KOPT-K1 (cell line): ENCODE measurements at regions not wholly inside any gene's neighbourhood (a gene's known extent, or its start where the extent isn't known, plus 50 kb on each side); places are given as distances from the start of the nearest gene placed in this dataset.
A peak's percentile ranks its signal among the peaks of the same experiment; 100 is the strongest.

ENCODE experiments used
- H3K27ac ChIP-seq: fragments of 200-600 bp; sonication (generic); 2 replicates; pipeline ENCODE4 v1.5.1; 2016; ENCODE audit warnings: antibody characterized with exemption, mild to moderate bottlenecking, low read depth, low read length; ENCODE audit not compliant: poor library complexity, severe bottlenecking
- H3K36me3 ChIP-seq: fragments of 200-600 bp; sonication (generic); 2 replicates; pipeline ENCODE4 v1.5.1; 2017; ENCODE audit warnings: antibody characterized with exemption, mild to moderate bottlenecking, low read length, moderate library complexity; ENCODE audit not compliant: insufficient read depth
- H3K9me3 ChIP-seq: fragments of 200-600 bp; sonication (generic); 2 replicates; pipeline ENCODE4 v1.5.1; 2017; ENCODE audit warnings: antibody characterized with exemption, low read length, mild to moderate bottlenecking; ENCODE audit not compliant: insufficient read depth, poor library complexity, severe bottlenecking

DNA sequence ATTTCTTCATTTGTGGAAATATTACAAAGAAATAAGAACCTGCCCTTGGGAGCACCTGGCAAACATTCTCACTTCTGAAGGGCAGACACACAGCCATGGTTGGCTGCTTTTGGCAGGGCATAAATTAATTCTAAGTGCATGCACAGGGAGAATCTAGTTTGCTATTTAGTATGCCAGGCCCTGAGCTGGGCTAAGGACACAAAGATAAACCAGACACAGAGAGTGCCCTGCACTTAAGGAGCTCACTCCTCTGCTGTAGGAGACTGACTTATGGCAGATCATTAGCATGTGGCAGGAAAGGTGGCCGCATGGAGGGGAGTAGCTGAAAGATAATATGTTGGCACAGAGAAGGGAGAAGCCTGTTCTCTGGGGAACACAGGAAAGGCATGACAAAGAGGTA is 367.0 kb downstream of the LPIN1 start:
- Histone ChIP-seq H3K9me3 (no peaks in the 10 kb centered on the region), H3K27ac (no peak overlapping the region), H3K36me3 (no peaks in the 10 kb centered on the region)

DNA sequence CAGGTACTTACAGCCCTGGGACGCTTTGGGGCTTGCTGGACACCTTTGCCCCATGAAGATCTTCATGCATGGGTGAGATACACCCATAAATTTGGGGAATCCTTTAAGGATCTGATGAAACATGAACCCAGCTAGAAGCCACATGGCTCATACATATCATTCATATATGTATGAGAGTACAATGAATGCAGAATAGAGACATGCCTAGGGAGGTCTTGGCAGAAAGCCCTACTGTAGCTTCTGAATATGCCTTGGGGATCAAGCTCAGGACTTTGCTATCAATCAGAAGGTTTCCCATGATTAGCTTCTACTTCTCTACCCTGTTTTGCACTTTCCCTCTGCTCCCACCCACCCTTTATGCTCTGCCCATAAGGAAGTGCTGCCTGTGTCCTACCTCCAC is 368.4 kb downstream of the LPIN1 start:
- H3K36me3 ChIP-seq = no peaks in the 10 kb centered on the region
- H3K9me3 ChIP-seq = no peaks in the 10 kb centered on the region
- H3K27ac ChIP-seq = no peak overlapping the region

DNA sequence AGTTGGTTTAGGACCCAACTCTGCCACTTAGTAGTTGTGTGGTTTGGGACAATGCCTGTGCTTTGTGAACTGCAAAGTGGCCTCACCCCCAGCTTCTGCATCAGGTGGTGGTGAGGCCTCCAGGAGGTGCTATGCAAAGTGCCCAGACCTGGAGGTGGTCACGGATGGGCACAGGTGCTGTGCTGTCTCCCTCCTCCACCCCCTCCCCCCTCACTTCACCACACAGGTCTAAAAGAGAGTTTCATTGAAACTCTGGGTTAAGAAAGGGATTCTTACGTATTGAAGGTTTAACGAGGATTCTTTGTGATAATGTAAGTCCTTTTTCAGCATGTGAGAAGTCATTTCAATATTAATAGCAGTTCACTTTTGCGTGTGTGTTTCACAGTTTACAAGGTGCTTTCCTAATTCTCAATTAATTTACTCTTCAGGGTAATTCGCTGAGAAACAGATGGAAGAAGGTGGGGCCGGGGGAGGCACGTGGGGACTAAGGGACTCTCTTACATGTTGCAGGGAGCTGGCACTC is 369.9 kb downstream of the LPIN1 start:
- Histone ChIP-seq H3K9me3 (no peaks in the 10 kb centered on the region), H3K27ac (no peak overlapping the region), H3K36me3 (no peaks in the 10 kb centered on the region)

DNA sequence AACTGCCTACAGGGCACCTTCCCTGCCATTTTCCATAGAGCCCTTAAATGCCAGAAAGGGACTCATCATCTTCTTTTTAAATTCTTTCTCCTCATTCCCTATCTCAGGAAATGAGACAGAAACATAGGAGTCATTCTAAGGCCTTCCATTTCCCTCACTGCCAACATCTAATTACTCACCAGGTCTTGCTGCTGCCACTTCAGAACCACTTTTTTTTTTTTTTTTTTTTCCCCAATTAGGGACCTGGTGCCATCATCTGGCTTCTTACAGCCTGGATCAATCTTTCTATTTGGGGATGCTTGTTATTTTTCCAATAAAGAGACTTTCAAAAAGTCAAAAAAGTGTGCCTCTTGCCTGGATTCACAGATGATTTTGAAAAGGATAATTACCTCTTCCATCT is 373.4 kb downstream of the LPIN1 start:
- no peaks in the 10 kb centered on the region for H3K36me3 ChIP-seq
- no peak overlapping the region for H3K27ac ChIP-seq
- no peaks in the 10 kb centered on the region for H3K9me3 ChIP-seq

DNA sequence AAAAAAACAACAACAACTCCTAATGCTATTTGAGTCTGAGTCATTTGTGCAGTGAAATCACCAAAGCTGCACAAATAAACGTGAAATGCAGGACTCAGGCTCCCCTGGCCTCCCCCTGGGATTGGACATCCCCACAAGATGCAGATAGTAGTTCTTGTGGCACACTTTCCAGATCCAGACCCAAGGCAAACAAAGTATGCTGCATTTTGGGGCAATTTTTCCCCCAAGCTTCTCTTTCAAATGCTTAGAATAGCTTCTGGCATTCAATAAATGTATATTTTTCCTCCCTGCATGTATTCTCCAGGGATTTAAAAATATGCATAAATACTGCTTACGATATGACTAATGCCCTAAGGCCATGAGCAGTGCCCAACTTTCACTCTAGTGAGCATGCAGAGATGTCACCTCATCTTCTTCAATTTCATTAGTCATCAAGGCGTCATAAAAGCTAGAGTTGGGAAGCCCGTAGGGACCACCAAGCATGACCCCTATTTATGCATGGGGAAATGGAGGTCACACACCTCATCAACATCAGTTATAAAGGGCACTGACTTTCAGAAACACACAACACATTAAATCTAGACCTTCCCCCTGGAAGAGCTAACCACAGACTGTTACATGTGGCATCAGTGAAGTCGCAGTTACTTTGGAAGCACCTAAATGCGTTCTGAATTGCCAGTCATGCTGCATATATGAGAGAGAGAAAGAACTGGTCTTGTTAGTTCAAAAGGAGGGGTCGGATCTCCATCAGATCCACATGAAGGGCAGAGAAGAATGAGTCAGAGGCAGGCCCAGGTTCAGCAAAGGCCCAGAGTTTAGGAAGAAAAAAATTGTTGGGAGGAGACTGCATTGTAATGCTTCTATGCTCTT is 374.1 kb downstream of the LPIN1 start:
- no peaks in the 10 kb centered on the region for H3K9me3 ChIP-seq
- no peaks in the 10 kb centered on the region for H3K36me3 ChIP-seq
- H3K27ac ChIP-seq = no peak overlapping the region

DNA sequence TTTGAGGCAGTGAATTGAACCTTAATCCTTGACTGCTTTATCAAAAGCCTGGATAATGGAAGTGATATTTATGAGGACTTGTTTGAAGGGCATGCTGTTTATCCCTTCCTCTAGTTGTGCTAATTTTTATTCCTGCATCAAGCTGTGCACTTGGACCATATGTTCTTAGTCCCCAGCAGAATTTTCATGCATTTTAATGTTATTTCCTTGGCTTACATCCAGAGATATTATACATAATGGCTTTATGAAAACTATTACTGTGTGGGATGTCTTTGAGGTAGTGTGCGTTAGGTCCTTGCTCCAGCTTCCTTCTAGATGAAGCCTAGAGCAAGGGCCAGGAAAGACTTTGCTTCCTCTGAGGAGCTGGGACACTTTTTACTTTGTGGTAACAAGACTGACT is 378.4 kb downstream of the LPIN1 start:
- peaks cover 5% of the 10 kb centered on the region for H3K9me3 ChIP-seq
- no peak overlapping the region for H3K27ac ChIP-seq
- H3K36me3 ChIP-seq = no peaks in the 10 kb centered on the region

DNA sequence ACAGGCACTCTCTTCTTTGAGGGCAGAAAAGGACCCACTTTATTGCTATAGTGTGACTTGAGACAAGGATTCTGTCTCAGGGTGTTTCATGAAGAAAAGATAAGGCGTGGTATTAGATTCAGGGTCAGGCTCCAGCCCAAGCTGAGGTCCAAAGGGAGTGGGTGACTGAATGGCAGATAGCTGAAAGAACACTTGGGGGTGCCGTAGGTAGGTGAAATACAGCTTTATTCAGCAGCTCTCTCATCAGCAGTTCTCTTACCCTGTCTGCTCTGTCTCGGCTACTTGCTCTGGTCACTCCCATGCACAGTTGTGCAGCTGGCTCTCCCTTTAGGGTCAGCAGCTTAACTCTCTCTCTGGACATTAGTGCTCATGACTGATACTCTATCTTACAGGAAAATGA is 379.9 kb downstream of the LPIN1 start:
- Histone ChIP-seq H3K27ac (no peak overlapping the region), H3K36me3 (no peaks in the 10 kb centered on the region), H3K9me3 (peaks cover 5% of the 10 kb centered on the region)

DNA sequence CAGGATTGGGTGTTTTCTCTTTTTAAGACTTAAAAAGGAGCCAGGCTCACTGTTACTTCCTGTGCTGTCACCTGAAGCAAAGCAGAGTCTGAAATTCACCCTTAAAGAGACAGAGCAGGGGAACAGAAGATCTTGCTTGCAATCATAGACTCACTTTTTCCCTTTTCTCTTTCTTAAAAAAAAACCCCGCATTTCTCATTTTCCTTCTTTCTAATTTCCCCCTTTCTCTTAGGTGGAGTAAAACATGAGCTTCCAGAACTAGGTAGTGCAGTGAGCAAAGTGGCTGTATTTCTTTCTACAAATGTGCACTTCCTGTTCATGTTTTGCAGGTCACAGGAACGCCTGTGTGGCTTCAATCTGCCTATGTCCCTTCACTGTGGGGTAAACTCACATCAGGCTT is 381.2 kb downstream of the LPIN1 start:
- Histone ChIP-seq H3K36me3 (no peaks in the 10 kb centered on the region), H3K27ac (peak overlapping the region; percentile 62), H3K9me3 (peaks cover 5% of the 10 kb centered on the region)

DNA sequence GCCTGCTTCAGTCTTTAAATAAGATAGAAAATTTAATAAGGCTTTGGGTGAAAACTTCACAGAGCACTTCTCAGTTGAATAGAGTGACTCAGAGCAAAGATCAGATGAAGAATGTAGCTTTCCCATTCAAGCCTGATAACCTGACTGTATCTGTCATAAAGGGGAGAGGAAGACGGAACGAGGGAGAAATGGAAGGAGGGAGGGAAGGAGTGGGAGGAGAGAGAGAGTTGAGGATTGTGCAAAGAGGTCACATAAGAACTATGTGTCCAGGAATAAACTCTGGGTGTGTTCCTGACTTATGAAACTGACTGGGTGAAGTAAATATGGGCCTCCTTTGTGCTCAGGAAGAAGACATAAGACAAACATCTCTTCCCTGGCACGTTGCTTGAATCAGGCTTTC is 385.5 kb downstream of the LPIN1 start:
- Histone ChIP-seq H3K36me3 (no peaks in the 10 kb centered on the region), H3K9me3 (peaks cover 2% of the 10 kb centered on the region), H3K27ac (no peak overlapping the region)

DNA sequence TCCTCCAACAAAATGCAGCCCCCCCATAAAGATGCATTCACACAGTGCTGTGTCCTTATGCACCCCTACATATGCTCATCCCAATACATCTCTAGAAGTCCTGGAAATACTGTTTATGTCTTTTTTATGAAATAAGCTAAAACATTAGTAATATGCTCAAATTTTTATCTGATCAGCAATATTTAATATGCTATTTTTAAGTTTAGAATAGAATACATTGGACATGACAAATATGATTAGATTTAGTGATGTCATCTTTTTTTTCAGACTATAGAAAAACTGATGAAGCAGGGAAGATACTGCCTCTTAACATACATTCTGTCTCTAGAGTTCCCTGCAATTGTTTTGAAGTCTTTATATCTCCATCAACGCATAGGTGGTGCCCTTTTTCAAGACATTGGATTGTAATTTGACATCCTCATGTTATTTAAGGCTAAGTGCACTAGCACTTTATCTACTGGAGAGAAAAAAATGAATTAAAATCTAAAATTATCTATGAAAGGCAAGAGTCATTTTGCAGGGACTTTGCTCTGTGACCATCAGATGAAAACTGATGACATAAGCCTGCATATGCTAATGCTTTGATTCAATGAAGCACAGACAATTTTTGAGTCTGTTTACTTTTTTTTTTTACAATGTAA is 395.3 kb downstream of the LPIN1 start:
- Histone ChIP-seq H3K9me3 (no peaks in the 10 kb centered on the region), H3K27ac (no peak overlapping the region), H3K36me3 (no peaks in the 10 kb centered on the region)

DNA sequence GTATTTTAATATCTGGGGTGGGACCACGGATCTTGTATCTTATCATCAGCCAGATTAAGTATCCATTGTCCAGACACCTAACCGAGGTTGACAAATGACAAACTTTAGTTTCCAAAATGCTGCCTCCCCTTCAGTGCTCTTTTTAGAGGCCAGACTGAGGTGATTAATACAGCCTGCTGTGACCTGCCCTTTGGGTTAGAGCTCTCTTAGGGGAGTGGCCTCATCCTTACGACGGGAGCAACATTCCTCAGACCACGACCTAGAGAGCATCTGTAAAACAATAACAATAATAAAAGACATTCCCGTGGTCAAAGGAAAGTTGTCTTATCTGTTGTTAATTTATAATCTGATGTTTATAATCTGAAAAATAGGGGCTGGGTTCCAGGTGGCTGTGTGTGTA is 405.3 kb downstream of the LPIN1 start:
- Histone ChIP-seq H3K27ac (no peak overlapping the region), H3K36me3 (no peaks in the 10 kb centered on the region)

DNA sequence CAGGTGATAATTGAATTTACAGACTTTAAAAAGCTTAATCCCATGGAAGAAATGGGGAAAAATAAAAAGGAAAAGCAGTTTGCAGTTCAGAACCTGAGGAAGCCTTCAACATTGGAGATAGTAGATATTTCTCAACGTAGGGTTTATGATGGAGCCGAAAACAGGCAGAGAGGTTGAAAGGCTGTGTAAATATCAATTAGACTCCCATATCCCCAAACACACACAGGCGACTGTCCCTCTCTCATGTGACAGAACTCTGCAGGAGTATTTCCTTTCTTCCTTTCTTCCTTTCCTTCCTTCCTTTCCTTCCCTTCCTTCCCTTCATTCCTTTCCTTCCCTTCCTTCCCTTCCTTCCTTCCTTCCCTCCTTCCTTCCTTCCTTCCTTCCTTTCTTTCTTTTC is 406.5 kb downstream of the LPIN1 start:
- Histone ChIP-seq H3K9me3 (no peaks in the 10 kb centered on the region), H3K36me3 (no peaks in the 10 kb centered on the region), H3K27ac (no peak overlapping the region)

More for the DNA sequence above, 405.3 kb downstream of the LPIN1 start:
- no peaks in the 10 kb centered on the region for H3K9me3 ChIP-seq

DNA sequence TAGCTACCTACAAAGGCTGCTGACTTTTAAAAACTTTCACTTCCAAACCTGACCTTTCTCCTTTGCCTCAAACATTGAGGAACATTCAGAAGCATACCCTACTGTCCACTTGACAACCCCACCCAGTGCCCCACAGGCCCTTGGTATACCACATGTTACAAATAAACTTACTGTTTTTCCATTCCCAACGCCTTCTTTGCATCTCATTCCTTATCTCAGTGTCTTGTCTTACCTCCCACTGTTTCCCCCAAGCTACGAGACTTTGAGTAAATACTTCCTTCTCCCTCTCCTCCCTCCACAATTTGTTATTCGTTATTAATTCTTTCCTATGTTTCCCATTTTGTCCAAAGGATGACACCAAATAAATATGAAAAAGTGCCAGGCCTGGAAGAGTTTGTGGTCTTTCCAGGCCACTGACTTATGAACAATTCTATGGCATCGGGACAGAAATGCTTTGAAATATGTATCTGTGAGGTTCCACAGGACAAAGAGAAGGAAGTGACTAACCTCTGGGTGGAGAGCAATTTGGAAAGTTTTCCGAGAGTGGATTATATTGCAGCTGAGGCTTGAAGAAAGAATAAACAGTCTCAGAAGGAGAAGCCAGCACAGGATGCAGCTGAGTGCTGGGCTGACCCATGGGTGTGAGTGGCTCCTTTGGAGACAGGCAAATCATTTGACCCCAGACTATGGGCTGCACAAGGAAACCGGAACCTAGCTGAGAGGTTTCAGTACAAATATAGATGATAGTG is 409.0 kb downstream of the LPIN1 start:
- no peaks in the 10 kb centered on the region for H3K9me3 ChIP-seq
- H3K27ac ChIP-seq = no peak overlapping the region
- H3K36me3 ChIP-seq = no peaks in the 10 kb centered on the region

DNA sequence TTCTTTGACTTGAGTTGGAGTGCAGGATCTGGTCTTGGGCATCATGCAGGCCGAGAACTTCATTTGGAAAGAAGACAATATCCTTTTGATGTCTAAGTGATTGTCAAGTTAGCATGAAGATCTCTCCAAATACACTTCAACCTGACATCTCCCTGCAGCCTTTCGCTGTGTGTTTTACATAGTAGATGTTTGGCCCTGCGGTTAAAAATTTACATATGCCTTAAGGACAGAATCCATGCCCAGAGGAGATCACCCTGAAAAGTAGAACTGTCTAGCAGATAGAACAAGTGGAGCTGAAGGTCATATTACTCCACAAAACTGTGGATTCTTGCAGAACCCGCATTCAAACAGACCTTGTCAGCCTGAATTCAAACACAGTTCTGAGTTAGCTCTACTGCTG is 409.9 kb downstream of the LPIN1 start:
- H3K9me3 ChIP-seq = no peaks in the 10 kb centered on the region
- no peak overlapping the region for H3K27ac ChIP-seq
- no peaks in the 10 kb centered on the region for H3K36me3 ChIP-seq

DNA sequence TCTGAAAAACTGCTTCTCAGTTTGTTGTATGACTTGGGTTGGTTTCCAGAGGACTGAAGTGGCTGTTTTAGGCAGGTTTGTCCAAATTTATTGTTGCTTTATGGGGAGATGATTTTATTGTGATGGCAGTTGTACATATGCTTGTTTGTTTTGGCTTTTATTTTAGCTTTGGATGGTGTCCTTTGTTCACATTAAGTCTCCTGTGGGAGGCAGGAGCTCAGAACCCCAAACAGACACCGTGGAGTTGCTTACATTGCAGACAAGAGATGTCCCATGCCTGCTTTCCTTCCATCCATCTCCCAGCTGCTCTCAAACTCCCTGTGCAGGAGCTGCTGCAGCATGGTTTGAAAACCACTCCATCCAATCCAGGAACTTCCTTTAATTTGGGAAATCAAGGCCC is 414.7 kb downstream of the LPIN1 start:
- H3K36me3 ChIP-seq = no peaks in the 10 kb centered on the region
- H3K9me3 ChIP-seq = no peaks in the 10 kb centered on the region
- no peak overlapping the region for H3K27ac ChIP-seq
